H9 (cell line): ENCODE measurements at regions not wholly inside any gene's neighbourhood (a gene's known extent, or its start where the extent isn't known, plus 50 kb on each side); places are given as distances from the start of the nearest gene placed in this dataset.

Experiments used
- DNase-seq: peaks from one replicate; pipeline ENCODE4 v3.0.0-alpha.2; 2017
- H2AFZ ChIP-seq: one replicate; pipeline ENCODE4 v1.6.1; 2013; ENCODE audit warnings: mild to moderate bottlenecking, low read length, control low read depth, moderate library complexity
- H2AK5ac ChIP-seq: 2 replicates; pipeline ENCODE4 v1.6.1; 2013; ENCODE audit warnings: low read length, control low read depth, mixed read lengths; ENCODE audit not compliant: insufficient read length
- H2BK120ac ChIP-seq: one replicate; pipeline ENCODE4 v1.6.1; 2013; ENCODE audit warnings: low read depth, mild to moderate bottlenecking, low read length, control low read depth, inconsistent platforms; ENCODE audit not compliant: poor library complexity, severe bottlenecking
- H2BK12ac ChIP-seq: 2 replicates; pipeline ENCODE4 v1.6.1; 2013; ENCODE audit warnings: low read length, control low read depth, mixed read lengths, low read depth; ENCODE audit not compliant: insufficient read length
- H2BK15ac ChIP-seq: 2 replicates; pipeline ENCODE4 v1.6.1; 2013; ENCODE audit warnings: low read depth, low read length, control low read depth
- H2BK20ac ChIP-seq: one replicate; pipeline ENCODE4 v1.6.1; 2013; ENCODE audit warnings: low read depth, mild to moderate bottlenecking, low read length, control low read depth, inconsistent platforms; ENCODE audit not compliant: poor library complexity, severe bottlenecking
- H2BK5ac ChIP-seq: 2 replicates; pipeline ENCODE4 v1.6.1; 2013; ENCODE audit warnings: low read length, control low read depth, mixed read lengths; ENCODE audit not compliant: insufficient read length
- H3K14ac ChIP-seq: 2 replicates; pipeline ENCODE4 v1.6.1; 2013; ENCODE audit warnings: low read length, control low read depth; ENCODE audit not compliant: insufficient read depth
- H3K18ac ChIP-seq: 2 replicates; pipeline ENCODE4 v1.6.1; 2013; ENCODE audit warnings: low read depth, mild to moderate bottlenecking, mixed read lengths, low read length, control low read depth; ENCODE audit not compliant: insufficient read length
- H3K23ac ChIP-seq: 2 replicates; pipeline ENCODE4 v1.6.1; 2013; ENCODE audit warnings: low read length, control low read depth, mixed read lengths, low read depth; ENCODE audit not compliant: insufficient read length
- H3K23me2 ChIP-seq: 2 replicates; pipeline ENCODE4 v1.6.1; 2013; ENCODE audit warnings: low read depth, mild to moderate bottlenecking, mixed read lengths, low read length, control low read depth; ENCODE audit not compliant: insufficient read length, poor library complexity, severe bottlenecking
- H3K27ac ChIP-seq: 2 replicates; pipeline ENCODE4 v1.5.1; 2013; ENCODE audit warnings: low read length, control low read depth, mixed read lengths, low read depth; ENCODE audit not compliant: insufficient read length
- H3K27me3 ChIP-seq: 2 replicates; pipeline ENCODE4 v1.6.1; 2013; ENCODE audit warnings: low read length, control low read depth, inconsistent platforms; ENCODE audit not compliant: insufficient read depth
- H3K4ac ChIP-seq: 2 replicates; pipeline ENCODE4 v1.6.1; 2013; ENCODE audit warnings: low read depth, mild to moderate bottlenecking, control low read depth, inconsistent platforms, low read length, moderate library complexity
- H3K4me1 ChIP-seq: 2 replicates; pipeline ENCODE4 v1.6.1; 2013; ENCODE audit warnings: low read length, control low read depth, inconsistent platforms; ENCODE audit not compliant: insufficient read depth
- H3K4me2 ChIP-seq: 2 replicates; pipeline ENCODE4 v1.6.1; 2013; ENCODE audit warnings: low read length, control low read depth, mixed read lengths; ENCODE audit not compliant: insufficient read length, insufficient read depth
- H3K56ac ChIP-seq: 2 replicates; pipeline ENCODE4 v1.6.1; 2013; ENCODE audit warnings: low read depth, mild to moderate bottlenecking, mixed read lengths, low read length, control low read depth; ENCODE audit not compliant: insufficient read length
- H3K79me1 ChIP-seq: 2 replicates; pipeline ENCODE4 v1.6.1; 2013; ENCODE audit warnings: low read depth, mild to moderate bottlenecking, moderate library complexity, low read length, control low read depth, inconsistent platforms; ENCODE audit not compliant: insufficient read depth, poor library complexity, severe bottlenecking
- H3K79me2 ChIP-seq: 2 replicates; pipeline ENCODE4 v1.6.1; 2013; ENCODE audit warnings: low read length, control low read depth, inconsistent platforms; ENCODE audit not compliant: insufficient read depth
- H3K9ac ChIP-seq: 2 replicates; pipeline ENCODE4 v1.6.1; 2013; ENCODE audit warnings: low read length, control low read depth, mixed read lengths; ENCODE audit not compliant: insufficient read length; ENCODE audit errors: extremely low read depth
- H3K9me3 ChIP-seq: one replicate; pipeline ENCODE4 v1.6.1; 2013; ENCODE audit warnings: low read depth, low read length, inconsistent platforms; ENCODE audit not compliant: control insufficient read depth
- H3T11ph ChIP-seq: one replicate; pipeline ENCODE4 v1.6.1; 2013; ENCODE audit warnings: mild to moderate bottlenecking, low read length, control low read depth, inconsistent platforms
- H4K20me1 ChIP-seq: one replicate; pipeline ENCODE4 v1.6.1; 2013; ENCODE audit not compliant: control insufficient read depth, insufficient read length, insufficient read depth
- H4K5ac ChIP-seq: 2 replicates; pipeline ENCODE4 v1.6.1; 2013; ENCODE audit warnings: low read depth, mild to moderate bottlenecking, mixed read lengths, low read length, control low read depth; ENCODE audit not compliant: insufficient read length
- H4K8ac ChIP-seq: replicated peaks from 2 replicates; pipeline ENCODE4 v1.6.1; 2013; ENCODE audit warnings: low read length, control low read depth, mixed read lengths, low read depth; ENCODE audit not compliant: insufficient read length
- H4K91ac ChIP-seq: 2 replicates; pipeline ENCODE4 v1.6.1; 2013; ENCODE audit warnings: low read depth, mild to moderate bottlenecking, moderate library complexity, mixed read lengths, low read length, control low read depth; ENCODE audit not compliant: insufficient read length
- H3K27ac Mint-ChIP-seq, 3 experiments: 2 replicates in 2 of 3; 3 replicates in 1 of 3; pipeline ENCODE4 v1.8.0; 2020 to 2021; ENCODE audit warnings: mixed read lengths in 3 of 3, mild to moderate bottlenecking in 1 of 3, moderate library complexity in 1 of 3
- H3K27me3 Mint-ChIP-seq: 2 replicates; pipeline ENCODE4 v1.8.0; 2021; ENCODE audit warnings: low read depth, mild to moderate bottlenecking, moderate library complexity, mixed read lengths
- H3K36me3 Mint-ChIP-seq, 3 experiments: 2 replicates in 2 of 3; 3 replicates in 1 of 3; pipeline ENCODE4 v1.8.0; 2020 to 2021; ENCODE audit warnings: low read depth in 3 of 3, mixed read lengths in 3 of 3; ENCODE audit not compliant: insufficient read depth in 1 of 3
- H3K4me1 Mint-ChIP-seq, 2 experiments: 2 replicates each; pipeline ENCODE4 v1.8.0; 2020; ENCODE audit warnings: mixed read lengths in 2 of 2
- H3K4me3 Mint-ChIP-seq, 2 experiments: 2 replicates in 1 of 2; 3 replicates in 1 of 2; pipeline ENCODE4 v1.8.0; 2020 to 2021; ENCODE audit warnings: mild to moderate bottlenecking in 2 of 2, mixed read lengths in 2 of 2, moderate library complexity in 1 of 2
- H3K9me3 Mint-ChIP-seq, 2 experiments: 2 replicates in 1 of 2; 3 replicates in 1 of 2; pipeline ENCODE4 v1.8.0; 2020; ENCODE audit warnings: mild to moderate bottlenecking in 2 of 2, mixed read lengths in 2 of 2, moderate library complexity in 1 of 2
- WGBS: extraction: QIAGEN DNeasy Blood & Tissue Kit; methylation state at CpG from one replicate; pipeline ENCODE4 v1.1.7; 2013; ENCODE audit warnings: missing lambda C conversion rate, low lambda C conversion rate, mixed read lengths; ENCODE audit not compliant: insufficient read length; ENCODE audit errors: extremely low coverage; 5-methylcytosine and 5-hydroxymethylcytosine counted together
- TF ChIP-seq, protein P1 (sequence below): fragments of 200-600 bp; sonication (generic); conservative IDR thresholded peaks from 3 replicates; pipeline ENCODE4 v1.8.0; 2021; ENCODE audit warnings: antibody characterized with exemption, mild to moderate bottlenecking

DNA sequence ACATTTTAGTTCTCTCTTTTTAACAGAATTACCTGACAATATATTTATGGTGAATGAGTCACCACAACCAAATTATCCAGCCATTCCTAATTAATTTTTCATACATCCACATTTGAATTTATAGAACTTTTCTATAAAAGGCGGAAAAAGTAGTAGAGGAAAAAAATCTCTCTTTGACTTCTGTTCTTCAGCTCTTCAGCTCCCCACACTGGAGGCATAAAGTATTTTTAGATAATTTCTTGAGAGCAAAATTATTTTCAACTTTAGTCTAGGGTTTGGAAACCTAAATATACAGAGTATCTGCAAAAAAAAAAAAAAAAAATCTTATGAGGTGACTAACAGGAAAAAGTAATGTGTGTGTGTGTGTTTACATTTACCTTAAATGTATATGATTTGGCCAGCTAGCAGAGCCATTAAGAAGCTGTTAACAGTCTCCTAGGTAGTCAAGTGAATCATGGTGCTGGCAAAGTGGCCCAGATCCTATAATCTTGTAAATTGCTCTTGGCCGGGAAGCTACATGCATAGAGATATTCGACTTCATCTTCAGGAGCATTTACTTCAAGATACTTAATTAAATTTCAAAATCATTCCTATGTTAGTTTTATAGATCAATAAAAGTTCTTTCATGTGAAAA lies 383.1 kb upstream of the STEAP1 start:
- no peak overlapping the region for H4K8ac ChIP-seq
- no peaks in the 10 kb centered on the region for H3K79me2 ChIP-seq
- H4K5ac ChIP-seq = no peak overlapping the region
- no peak overlapping the region for H2BK5ac ChIP-seq
- H2BK20ac ChIP-seq = no peak overlapping the region
- H3K4me2 ChIP-seq = no peak overlapping the region
- no peak overlapping the region for H4K91ac ChIP-seq
- H3K9me3 ChIP-seq = no peaks in the 10 kb centered on the region
- H3K36me3 Mint-ChIP-seq = no peaks in the 10 kb centered on the region
- TF ChIP-seq, protein P1, sequence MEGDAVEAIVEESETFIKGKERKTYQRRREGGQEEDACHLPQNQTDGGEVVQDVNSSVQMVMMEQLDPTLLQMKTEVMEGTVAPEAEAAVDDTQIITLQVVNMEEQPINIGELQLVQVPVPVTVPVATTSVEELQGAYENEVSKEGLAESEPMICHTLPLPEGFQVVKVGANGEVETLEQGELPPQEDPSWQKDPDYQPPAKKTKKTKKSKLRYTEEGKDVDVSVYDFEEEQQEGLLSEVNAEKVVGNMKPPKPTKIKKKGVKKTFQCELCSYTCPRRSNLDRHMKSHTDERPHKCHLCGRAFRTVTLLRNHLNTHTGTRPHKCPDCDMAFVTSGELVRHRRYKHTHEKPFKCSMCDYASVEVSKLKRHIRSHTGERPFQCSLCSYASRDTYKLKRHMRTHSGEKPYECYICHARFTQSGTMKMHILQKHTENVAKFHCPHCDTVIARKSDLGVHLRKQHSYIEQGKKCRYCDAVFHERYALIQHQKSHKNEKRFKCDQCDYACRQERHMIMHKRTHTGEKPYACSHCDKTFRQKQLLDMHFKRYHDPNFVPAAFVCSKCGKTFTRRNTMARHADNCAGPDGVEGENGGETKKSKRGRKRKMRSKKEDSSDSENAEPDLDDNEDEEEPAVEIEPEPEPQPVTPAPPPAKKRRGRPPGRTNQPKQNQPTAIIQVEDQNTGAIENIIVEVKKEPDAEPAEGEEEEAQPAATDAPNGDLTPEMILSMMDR = peak; percentile 57; the same call in 2 of the 3 replicates
- no peak overlapping the region for H3K23ac ChIP-seq
- H2BK12ac ChIP-seq = no peak overlapping the region
- no peaks in the 10 kb centered on the region for H4K20me1 ChIP-seq
- no peaks in the 10 kb centered on the region for H3K27me3 Mint-ChIP-seq
- no peak overlapping the region for H2AFZ ChIP-seq
- DNase-seq = no peak
- H3K4me1 ChIP-seq = no peaks in the 10 kb centered on the region
- peaks cover 0 to 3% of the 10 kb centered on the region in 2 experiments; a peak in 1 of 5 replicates for H3K9me3 Mint-ChIP-seq
- H3K9ac ChIP-seq = no peak overlapping the region
- H3K27ac Mint-ChIP-seq = no peak overlapping the region
- WGBS = no CpG with 5 or more reads among the region's 3 CpGs
- H3T11ph ChIP-seq = no peak overlapping the region
- no peak overlapping the region for H3K18ac ChIP-seq
- no peak overlapping the region for H3K14ac ChIP-seq
- H2BK120ac ChIP-seq = no peak overlapping the region
- no peak overlapping the region for H3K27ac ChIP-seq
- no peaks in the 10 kb centered on the region for H3K79me1 ChIP-seq
- H3K4me1 Mint-ChIP-seq = no peaks in the 10 kb centered on the region
- no peak overlapping the region for H3K4ac ChIP-seq
- H3K23me2 ChIP-seq = no peaks in the 10 kb centered on the region
- no peak overlapping the region for H2BK15ac ChIP-seq
- no peak overlapping the region for H3K4me3 Mint-ChIP-seq
- no peak overlapping the region for H2AK5ac ChIP-seq
- H3K56ac ChIP-seq = no peak overlapping the region
- no peaks in the 10 kb centered on the region for H3K27me3 ChIP-seq
